ENCODE measurements at regions not wholly inside any gene's neighbourhood (a gene's known extent, or its start where the extent isn't known, plus 50 kb on each side); places are given as distances from the start of the nearest gene placed in this dataset.

DNA sequence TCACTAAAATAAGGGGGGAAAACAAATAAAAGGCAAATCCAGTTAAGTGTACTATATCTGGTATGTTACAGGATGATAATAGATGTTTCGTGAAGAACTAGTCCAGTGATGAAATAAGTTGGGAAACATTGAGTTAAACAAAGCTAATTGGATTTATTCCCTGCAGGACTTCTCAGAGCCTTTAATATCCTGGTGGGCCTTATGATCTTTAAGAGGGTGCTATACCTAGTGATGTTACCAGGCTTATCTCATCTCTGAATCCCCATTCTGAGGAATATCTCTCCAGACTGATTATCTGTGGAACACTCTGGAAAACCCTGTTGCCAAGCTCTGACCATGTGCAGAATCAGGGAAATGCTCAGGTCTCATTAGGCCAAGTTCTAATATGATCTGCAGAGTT lies 54.8 kb upstream of the POMGNT2 start:
- TF ChIP-seq CTCF (IDR thresholded peaks at IDR 0.05) (no peak), POLR2A (IDR thresholded peaks at IDR 0.05) (no peak)
